GM23338 (cell line): ENCODE measurements at regions not wholly inside any gene's neighbourhood (a gene's known extent, or its start where the extent isn't known, plus 50 kb on each side); places are given as distances from the start of the nearest gene placed in this dataset.

Experiments
- EZH2 ChIP-seq: fragments of 200-600 bp; sonication (generic); IDR thresholded peaks from one replicate; pipeline ENCODE4 v1.8.0; 2017; ENCODE audit warnings: antibody characterized with exemption, mild to moderate bottlenecking, low read depth; ENCODE audit not compliant: unreplicated experiment
- TF ChIP-seq, protein P1 (sequence below), 2 experiments: fragments of 200-600 bp in 1 of 2; sonication (generic) in 1 of 2; conservative IDR thresholded peaks; 2 replicates each; pipeline versions ENCODE4 v1.5.1 to v1.6.1; 2016 to 2017; ENCODE audit warnings: antibody characterized with exemption in 2 of 2, low read depth in 2 of 2, mild to moderate bottlenecking in 2 of 2, moderate library complexity in 1 of 2

DNA sequence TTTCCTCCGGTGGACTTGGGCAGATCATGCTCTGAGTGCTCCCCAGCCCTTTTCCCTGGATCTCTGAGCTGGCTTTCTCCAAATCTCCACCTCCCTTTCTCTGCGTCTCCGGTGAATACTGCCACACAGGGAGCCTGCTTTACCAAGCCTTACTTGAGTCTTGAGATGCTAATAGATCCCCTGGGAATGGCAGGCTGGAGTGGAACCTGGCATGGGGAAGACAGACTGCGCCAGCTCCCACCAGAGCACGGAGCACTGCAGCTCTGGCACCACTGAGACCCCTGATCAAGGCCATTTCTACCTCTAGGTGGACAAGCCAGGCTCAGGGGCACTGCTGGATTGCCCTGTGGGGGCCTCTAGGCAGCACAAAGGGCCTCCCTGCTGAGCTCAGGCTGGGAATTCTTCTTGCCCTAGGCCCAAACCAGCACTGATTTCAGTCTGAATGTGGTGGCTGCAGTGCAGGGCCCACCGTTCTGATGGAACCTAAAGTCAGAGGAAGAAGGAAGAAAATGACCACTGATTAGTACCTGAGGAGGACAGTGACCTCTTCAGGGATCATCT, 74.3 kb upstream of the CRHR1 start:
- TF ChIP-seq, protein P1, sequence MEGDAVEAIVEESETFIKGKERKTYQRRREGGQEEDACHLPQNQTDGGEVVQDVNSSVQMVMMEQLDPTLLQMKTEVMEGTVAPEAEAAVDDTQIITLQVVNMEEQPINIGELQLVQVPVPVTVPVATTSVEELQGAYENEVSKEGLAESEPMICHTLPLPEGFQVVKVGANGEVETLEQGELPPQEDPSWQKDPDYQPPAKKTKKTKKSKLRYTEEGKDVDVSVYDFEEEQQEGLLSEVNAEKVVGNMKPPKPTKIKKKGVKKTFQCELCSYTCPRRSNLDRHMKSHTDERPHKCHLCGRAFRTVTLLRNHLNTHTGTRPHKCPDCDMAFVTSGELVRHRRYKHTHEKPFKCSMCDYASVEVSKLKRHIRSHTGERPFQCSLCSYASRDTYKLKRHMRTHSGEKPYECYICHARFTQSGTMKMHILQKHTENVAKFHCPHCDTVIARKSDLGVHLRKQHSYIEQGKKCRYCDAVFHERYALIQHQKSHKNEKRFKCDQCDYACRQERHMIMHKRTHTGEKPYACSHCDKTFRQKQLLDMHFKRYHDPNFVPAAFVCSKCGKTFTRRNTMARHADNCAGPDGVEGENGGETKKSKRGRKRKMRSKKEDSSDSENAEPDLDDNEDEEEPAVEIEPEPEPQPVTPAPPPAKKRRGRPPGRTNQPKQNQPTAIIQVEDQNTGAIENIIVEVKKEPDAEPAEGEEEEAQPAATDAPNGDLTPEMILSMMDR (conservative IDR thresholded peaks at IDR 0.05; ENCODE audit: low read depth in 2 of 2): no peak
- TF ChIP-seq EZH2: no peak
